ENCODE measurements at regions not wholly inside any gene's neighbourhood (a gene's known extent, or its start where the extent isn't known, plus 50 kb on each side); places are given as distances from the start of the nearest gene placed in this dataset.

- DNase-seq (ENCODE audit: low read depth in 1 of 2, low spot score in 1 of 2) = no peak
- TF ChIP-seq CTCF (IDR thresholded peaks at IDR 0.05; ENCODE audit: insufficient read depth, low read length) (no peak), POLR2AphosphoS5 (IDR thresholded peaks at IDR 0.05; ENCODE audit: low read depth) (no peak), SPI1 (IDR thresholded peaks at IDR 0.05; ENCODE audit: borderline replicate concordance, low read depth) (no peak), REST (IDR thresholded peaks at IDR 0.05; ENCODE audit: insufficient replicate concordance, low read depth) (no peak), GABPA (IDR thresholded peaks at IDR 0.05; ENCODE audit: low read depth) (no peak)
Observed at GRCh38 chr15:66651913-66652642, 50.0 kb upstream of the SMAD6 start.

More at GRCh38 chr15:66651913-66652642, 50.0 kb upstream of the SMAD6 start:
- Histone ChIP-seq H3K4me3 (replicated peaks; ENCODE audit: insufficient read depth, low read length) (no peak overlapping the region), H3K27ac (replicated peaks) (no peak overlapping the region), H3K27me3 (ENCODE audit: insufficient read depth, poor library complexity, severe bottlenecking) (peaks cover 5% of the 10 kb centered on the region)

All from HL-60 (cell line).